Body of pancreas (tissue), 4 donors: ENCODE measurements at regions not wholly inside any gene's neighbourhood (a gene's known extent, or its start where the extent isn't known, plus 50 kb on each side); places are given as distances from the start of the nearest gene placed in this dataset.

Source experiments
- POLR2A ChIP-seq, 3 donors: fragments of 450-650 bp; IDR thresholded peaks; one replicate each; pipeline ENCODE4 v1.6.1; 2016; ENCODE audit warnings: antibody characterized with exemption in 3 of 3, mild to moderate bottlenecking in 2 of 3
- TF ChIP-seq, protein P1 (sequence below), 7 experiments: fragments of 450-650 bp in 4 of 7; fragments of 200-600 bp in 3 of 7; sonication (generic) in 3 of 7; IDR thresholded peaks; one replicate each; pipeline ENCODE4 v1.5.1; 2016 to 2019; ENCODE audit warnings: antibody characterized with exemption in 7 of 7

DNA sequence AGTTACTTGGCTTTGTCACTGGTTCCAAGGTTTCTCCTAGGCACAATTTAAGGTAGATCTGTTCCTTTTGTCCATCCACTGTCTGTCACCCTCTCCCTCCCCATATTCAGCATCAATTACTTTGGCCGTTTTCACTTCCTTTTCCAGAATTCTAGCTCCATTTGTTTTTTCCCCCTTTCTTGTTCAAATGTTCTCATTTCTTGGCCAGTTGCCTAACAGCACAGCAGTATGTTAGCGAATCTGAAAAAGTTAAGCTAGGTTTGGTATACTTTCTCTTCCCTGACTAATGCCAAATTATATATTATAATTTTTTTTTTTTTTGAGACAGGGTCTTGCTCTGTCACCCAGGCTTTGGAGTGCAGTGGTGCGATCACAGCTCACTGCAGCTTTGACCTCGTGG lies 409.1 kb upstream of the TEX13C start:
- TF ChIP-seq, protein P1, sequence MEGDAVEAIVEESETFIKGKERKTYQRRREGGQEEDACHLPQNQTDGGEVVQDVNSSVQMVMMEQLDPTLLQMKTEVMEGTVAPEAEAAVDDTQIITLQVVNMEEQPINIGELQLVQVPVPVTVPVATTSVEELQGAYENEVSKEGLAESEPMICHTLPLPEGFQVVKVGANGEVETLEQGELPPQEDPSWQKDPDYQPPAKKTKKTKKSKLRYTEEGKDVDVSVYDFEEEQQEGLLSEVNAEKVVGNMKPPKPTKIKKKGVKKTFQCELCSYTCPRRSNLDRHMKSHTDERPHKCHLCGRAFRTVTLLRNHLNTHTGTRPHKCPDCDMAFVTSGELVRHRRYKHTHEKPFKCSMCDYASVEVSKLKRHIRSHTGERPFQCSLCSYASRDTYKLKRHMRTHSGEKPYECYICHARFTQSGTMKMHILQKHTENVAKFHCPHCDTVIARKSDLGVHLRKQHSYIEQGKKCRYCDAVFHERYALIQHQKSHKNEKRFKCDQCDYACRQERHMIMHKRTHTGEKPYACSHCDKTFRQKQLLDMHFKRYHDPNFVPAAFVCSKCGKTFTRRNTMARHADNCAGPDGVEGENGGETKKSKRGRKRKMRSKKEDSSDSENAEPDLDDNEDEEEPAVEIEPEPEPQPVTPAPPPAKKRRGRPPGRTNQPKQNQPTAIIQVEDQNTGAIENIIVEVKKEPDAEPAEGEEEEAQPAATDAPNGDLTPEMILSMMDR (IDR thresholded peaks at IDR 0.05), result no peak
- TF ChIP-seq POLR2A (IDR thresholded peaks at IDR 0.05), result no peak
